PC-9 (cell line): ENCODE measurements at regions not wholly inside any gene's neighbourhood (a gene's known extent, or its start where the extent isn't known, plus 50 kb on each side); places are given as distances from the start of the nearest gene placed in this dataset.

Experiments used
- CTCF ChIP-seq: fragments of 200-600 bp; sonication (generic); conservative IDR thresholded peaks from 2 replicates; pipeline ENCODE4 v1.6.1; 2017; ENCODE audit warnings: mixed run types, antibody characterized with exemption, mild to moderate bottlenecking, moderate library complexity
- EZH2 ChIP-seq: fragments of 200-600 bp; sonication (generic); IDR thresholded peaks from 2 replicates; pipeline ENCODE4 v1.8.0; 2017; ENCODE audit warnings: antibody characterized with exemption, low read depth

GRCh38 chr4:131113704-131114103 lies 2017.8 kb downstream of the C4orf33 start:
- no peak for TF ChIP-seq CTCF
- no peak for TF ChIP-seq EZH2
